ENCODE measurements at regions not wholly inside any gene's neighbourhood (a gene's known extent, or its start where the extent isn't known, plus 50 kb on each side); places are given as distances from the start of the nearest gene placed in this dataset.
"Not testable (repeated sequence)": the region's sequence is repeated elsewhere in the genome, so short reads cannot be mapped to it uniquely, and the experiment has no call there.

GRCh38 chr3:67171841-67172240, 173.7 kb downstream of the KBTBD8 start:
- no peak for DNase-seq

GRCh38 chr3:67173130-67173529, 175.0 kb downstream of the KBTBD8 start:
- not testable (repeated sequence) for DNase-seq

GRCh38 chr3:67176396-67176795, 178.3 kb downstream of the KBTBD8 start:
- DNase-seq: no peak

GRCh38 chr3:67192466-67192865, 194.4 kb downstream of the KBTBD8 start:
- no peak for DNase-seq

- no peak for DNase-seq
Observed at GRCh38 chr3:67196677-67197076, 198.6 kb downstream of the KBTBD8 start.

- no peak for DNase-seq
Observed at GRCh38 chr3:67198374-67198773, 200.3 kb downstream of the KBTBD8 start.

GRCh38 chr3:67200618-67201017, 202.5 kb downstream of the KBTBD8 start:
- DNase-seq: no peak

GRCh38 chr3:67201026-67201425, 202.9 kb downstream of the KBTBD8 start:
- no peak for DNase-seq

- no peak for DNase-seq
Observed at GRCh38 chr3:67202053-67202452, 203.9 kb downstream of the KBTBD8 start.

- no peak for DNase-seq
Observed at GRCh38 chr3:67204951-67205350, 206.8 kb downstream of the KBTBD8 start.

GRCh38 chr3:67215690-67216089, 217.6 kb downstream of the KBTBD8 start:
- DNase-seq: no peak

- DNase-seq: no peak
Observed at GRCh38 chr3:67227030-67227429, 228.9 kb downstream of the KBTBD8 start.

- DNase-seq: no peak
Observed at GRCh38 chr3:67228136-67228535, 230.0 kb downstream of the KBTBD8 start.

GRCh38 chr3:67232642-67233041, 234.5 kb downstream of the KBTBD8 start:
- DNase-seq: no peak

GRCh38 chr3:67239353-67239752, 241.2 kb downstream of the KBTBD8 start:
- DNase-seq: no peak

- DNase-seq: no peak
Observed at GRCh38 chr3:67241084-67241483, 243.0 kb downstream of the KBTBD8 start.

- DNase-seq: no peak
Observed at GRCh38 chr3:67244130-67244529, 246.0 kb downstream of the KBTBD8 start.

GRCh38 chr3:67245545-67245944, 247.4 kb downstream of the KBTBD8 start:
- DNase-seq: no peak

- DNase-seq: no peak
Observed at GRCh38 chr3:67248726-67249125, 250.6 kb downstream of the KBTBD8 start.

- not testable (repeated sequence) for DNase-seq
Observed at GRCh38 chr3:67252906-67253305, 254.8 kb downstream of the KBTBD8 start.

GRCh38 chr3:67278015-67278618, 280.0 kb downstream of the KBTBD8 start:
- no peak for DNase-seq

GRCh38 chr3:67286586-67286985, 288.5 kb downstream of the KBTBD8 start:
- DNase-seq: no peak

- no peak for DNase-seq
Observed at GRCh38 chr3:67288466-67289106, 290.5 kb downstream of the KBTBD8 start.

- no peak for DNase-seq
Observed at GRCh38 chr3:67289626-67290025, 291.5 kb downstream of the KBTBD8 start.

- DNase-seq: no peak
Observed at GRCh38 chr3:67290438-67290837, 292.3 kb downstream of the KBTBD8 start.

Measured in NCI-H1694 (cell line).